Stomach (tissue), 8 donors: ENCODE measurements at regions not wholly inside any gene's neighbourhood (a gene's known extent, or its start where the extent isn't known, plus 50 kb on each side); places are given as distances from the start of the nearest gene placed in this dataset.

Experiments
- DNase-seq, 2 donors: peaks; one replicate each; pipeline versions ENCODE4 v3.0.0 to v3.0.0-alpha.2; 2013 to 2019
- H3K27ac ChIP-seq, 5 donors: fragments of 200-600 bp in 4 of 5; sonication (generic) in 4 of 5; one replicate each; pipeline ENCODE4 v1.5.1; 2013 to 2019; ENCODE audit warnings: mild to moderate bottlenecking in 1 of 5, moderate library complexity in 1 of 5
- H3K27me3 ChIP-seq, 3 donors: fragments of 200-600 bp; sonication (generic); one replicate each; pipeline ENCODE4 v1.5.1; 2017 to 2019; ENCODE audit warnings: mixed run types in 1 of 3
- H3K36me3 ChIP-seq, 4 donors: fragments of 200-600 bp; sonication (generic); 1 replicate in 3 of 4; 2 replicates in 1 of 4; pipeline ENCODE4 v1.5.1; 2016 to 2019
- H3K4me1 ChIP-seq, 4 donors: fragments of 200-600 bp; sonication (generic); one replicate each; pipeline ENCODE4 v1.5.1; 2016 to 2019
- H3K4me3 ChIP-seq, 4 donors: fragments of 200-600 bp; sonication (generic) in 3 of 4; one replicate each; pipeline ENCODE4 v1.5.1; 2016 to 2019; ENCODE audit warnings: mild to moderate bottlenecking in 1 of 4
- H3K9me3 ChIP-seq, 4 donors: fragments of 200-600 bp; sonication (generic); one replicate each; pipeline ENCODE4 v1.5.1; 2016 to 2019
- EP300 ChIP-seq: sonication (generic); formaldehyde crosslinking; IDR thresholded peaks from one replicate; pipeline ENCODE4 v1.6.1; 2017; ENCODE audit warnings: antibody characterized with exemption
- POLR2A ChIP-seq, 4 donors: fragments of 450-650 bp; IDR thresholded peaks; one replicate each; pipeline ENCODE4 v1.6.1; 2016; ENCODE audit warnings: antibody characterized with exemption in 4 of 4, control low read depth in 2 of 4, mild to moderate bottlenecking in 1 of 4, moderate library complexity in 1 of 4
- POLR2AphosphoS5 ChIP-seq, 3 donors: sonication (generic); formaldehyde crosslinking; IDR thresholded peaks; one replicate each; pipeline ENCODE4 v1.6.1; 2016; ENCODE audit warnings: antibody characterized with exemption in 3 of 3
- WGBS, 5 donors: extraction: QIAGEN DNeasy Blood & Tissue Kit in 3 of 5; methylation state at CpG; one replicate each; pipeline versions ENCODE4 v1.1.5 to v1.1.7; 2013 to 2018; 5-methylcytosine and 5-hydroxymethylcytosine counted together
- intact Hi-C: fragments of 100-400 bp; cut with DNase I; formaldehyde crosslinking; loops from one replicate; pipeline ENCODE4 v1.15.1; 2023; ENCODE audit warnings: low total_unique reads
- TF ChIP-seq, protein P1 (sequence below), 7 experiments: fragments of 450-650 bp in 4 of 7; fragments of 200-600 bp in 3 of 7; sonication (generic) in 3 of 7; IDR thresholded peaks; one replicate each; pipeline ENCODE4 v1.5.1; 2016 to 2019; ENCODE audit warnings: antibody characterized with exemption in 7 of 7, control low read depth in 2 of 7, mild to moderate bottlenecking in 1 of 7
- donor health status: healthy with polysubstance abuse.
- donor health status: Bipolar disorder and iron deficiency.
- donor health status: healthy.

DNA sequence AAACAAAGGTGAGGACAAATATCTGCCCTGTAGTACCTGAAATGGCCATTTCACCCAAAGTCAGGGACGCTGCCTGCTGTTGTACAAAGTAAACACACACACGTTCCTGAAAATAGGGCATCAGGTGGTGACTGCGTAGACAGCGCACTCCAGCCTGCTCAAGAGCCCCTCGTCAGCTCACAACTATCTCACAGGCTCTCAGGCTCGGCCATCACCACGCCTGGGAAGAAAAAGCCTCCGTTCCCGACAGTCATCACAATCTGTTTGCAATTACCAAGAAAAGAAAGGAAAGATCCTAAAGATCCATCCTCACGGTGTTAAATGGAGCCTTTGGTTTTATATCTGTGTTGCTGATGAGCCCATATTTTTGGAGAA, 230.2 kb downstream of the ZNF516 start:
- no peaks in the 10 kb centered on the region for H3K36me3 ChIP-seq
- H3K4me3 ChIP-seq, result no peak overlapping the region
- peaks cover 0 to 35% (median 14%) of the 10 kb centered on the region in 4 donors for H3K4me1 ChIP-seq
- intact Hi-C loops, result no loop called here
- no peak for TF ChIP-seq POLR2A (IDR thresholded peaks at IDR 0.05)
- TF ChIP-seq, protein P1, sequence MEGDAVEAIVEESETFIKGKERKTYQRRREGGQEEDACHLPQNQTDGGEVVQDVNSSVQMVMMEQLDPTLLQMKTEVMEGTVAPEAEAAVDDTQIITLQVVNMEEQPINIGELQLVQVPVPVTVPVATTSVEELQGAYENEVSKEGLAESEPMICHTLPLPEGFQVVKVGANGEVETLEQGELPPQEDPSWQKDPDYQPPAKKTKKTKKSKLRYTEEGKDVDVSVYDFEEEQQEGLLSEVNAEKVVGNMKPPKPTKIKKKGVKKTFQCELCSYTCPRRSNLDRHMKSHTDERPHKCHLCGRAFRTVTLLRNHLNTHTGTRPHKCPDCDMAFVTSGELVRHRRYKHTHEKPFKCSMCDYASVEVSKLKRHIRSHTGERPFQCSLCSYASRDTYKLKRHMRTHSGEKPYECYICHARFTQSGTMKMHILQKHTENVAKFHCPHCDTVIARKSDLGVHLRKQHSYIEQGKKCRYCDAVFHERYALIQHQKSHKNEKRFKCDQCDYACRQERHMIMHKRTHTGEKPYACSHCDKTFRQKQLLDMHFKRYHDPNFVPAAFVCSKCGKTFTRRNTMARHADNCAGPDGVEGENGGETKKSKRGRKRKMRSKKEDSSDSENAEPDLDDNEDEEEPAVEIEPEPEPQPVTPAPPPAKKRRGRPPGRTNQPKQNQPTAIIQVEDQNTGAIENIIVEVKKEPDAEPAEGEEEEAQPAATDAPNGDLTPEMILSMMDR (IDR thresholded peaks at IDR 0.05), result no peak
- no peak for TF ChIP-seq EP300
- TF ChIP-seq POLR2AphosphoS5 (IDR thresholded peaks at IDR 0.05), result no peak
- peaks cover 0 to under 1% (median 0%) of the 10 kb centered on the region in 3 donors for H3K27me3 ChIP-seq
- no peaks in the 10 kb centered on the region for H3K9me3 ChIP-seq
- peak overlapping the region in 3 of 5 donors; percentile 28 to 87 (median 41) for H3K27ac ChIP-seq
- DNase-seq, result no peak
- 75 to 82% (median 77%) methylated on average over 10 of the region's 10 CpGs for WGBS, 5 donors

DNA sequence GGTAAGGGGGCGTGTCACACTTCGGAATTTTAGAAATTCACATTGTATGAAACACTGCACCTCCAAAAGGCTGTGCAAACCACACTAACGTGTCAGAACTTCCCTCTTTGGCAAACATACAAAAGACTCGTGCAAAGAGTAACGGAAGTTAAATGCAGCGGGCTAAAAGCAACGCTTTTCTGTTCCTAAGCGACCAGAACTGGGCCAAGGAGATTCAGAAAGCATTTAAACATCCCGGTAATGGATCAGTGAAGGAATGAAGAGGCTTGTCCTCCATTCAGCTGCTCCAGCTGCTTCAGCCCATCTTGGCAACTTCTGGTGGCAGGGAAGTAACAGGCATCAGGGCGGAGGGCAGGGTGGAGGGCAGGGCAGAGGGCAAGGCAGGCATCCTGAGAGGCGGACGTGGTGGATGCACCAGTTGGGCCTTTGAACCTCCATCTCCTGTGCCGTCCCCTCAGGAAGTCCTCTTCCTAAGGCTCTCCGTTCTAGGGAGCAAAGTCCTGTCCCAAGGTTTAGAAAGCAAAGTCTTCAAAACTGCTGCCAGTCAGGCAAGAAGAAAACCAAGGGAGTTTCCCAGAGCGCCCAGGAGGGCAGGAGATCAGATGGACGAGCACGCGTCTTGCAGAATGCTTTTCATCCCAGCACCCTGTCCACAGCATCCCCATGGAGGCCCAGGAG, 230.7 kb downstream of the ZNF516 start:
- H3K27ac ChIP-seq, result peak overlapping the region in 3 of 5 donors; percentile 28 to 87 (median 41)
- peaks cover 0 to 6% (median 0%) of the 10 kb centered on the region in 3 donors for H3K27me3 ChIP-seq
- peak in 1 of 2 donors; percentile 57 for DNase-seq
- H3K36me3 ChIP-seq, result no peaks in the 10 kb centered on the region
- no peaks in the 10 kb centered on the region for H3K9me3 ChIP-seq
- 44 to 59% (median 47%) methylated on average over 18 of the region's 18 CpGs for whole genome bisulfite sequencing, 5 donors
- TF ChIP-seq, protein P1 (IDR thresholded peaks at IDR 0.05), result no peak
- TF ChIP-seq POLR2AphosphoS5 (IDR thresholded peaks at IDR 0.05) (no peak), POLR2A (IDR thresholded peaks at IDR 0.05) (no peak), EP300 (no peak)
- H3K4me3 ChIP-seq, result no peak overlapping the region
- peaks cover 0 to 35% (median 14%) of the 10 kb centered on the region in 4 donors for H3K4me1 ChIP-seq
- intact Hi-C loops, result no loop called here

- intact Hi-C loops, result no loop called here
- WGBS, 5 donors, result 71 to 81% (median 78%) methylated on average over 17 to 18 of the region's 18 CpGs
- TF ChIP-seq, protein P1 (IDR thresholded peaks at IDR 0.05), result no peak
- TF ChIP-seq EP300 (no peak), POLR2A (IDR thresholded peaks at IDR 0.05) (no peak), POLR2AphosphoS5 (IDR thresholded peaks at IDR 0.05) (no peak)
These were observed 231.7 kb downstream of the ZNF516 start for GRCh38 chr18:76263046-76264005.

GRCh38 chr18:76260941-76261472, 234.0 kb downstream of the ZNF516 start:
- 80 to 90% (median 85%) methylated on average over 16 of the region's 16 CpGs for WGBS, 5 donors
- TF ChIP-seq POLR2A (IDR thresholded peaks at IDR 0.05), result no peak
- no peak for TF ChIP-seq EP300
- TF ChIP-seq, protein P1 (IDR thresholded peaks at IDR 0.05), result no peak
- no peak for TF ChIP-seq POLR2AphosphoS5 (IDR thresholded peaks at IDR 0.05)
- DNase-seq, result no peak

More at GRCh38 chr18:76263046-76264005, 231.7 kb downstream of the ZNF516 start:
- H3K4me1 ChIP-seq, result peaks cover 0 to 35% (median 16%) of the 10 kb centered on the region in 4 donors
- H3K4me3 ChIP-seq, result no peak overlapping the region
- H3K27ac ChIP-seq, result peak overlapping the region in 1 of 5 donors; percentile 46
- no peaks in the 10 kb centered on the region for H3K9me3 ChIP-seq
- no peaks in the 10 kb centered on the region for H3K36me3 ChIP-seq
- DNase-seq, result peak in 1 of 2 donors; percentile 33
- peaks cover 0 to 10% (median 0%) of the 10 kb centered on the region in 3 donors for H3K27me3 ChIP-seq

More at GRCh38 chr18:76260941-76261472, 234.0 kb downstream of the ZNF516 start:
- intact Hi-C loops, result no loop called here
- Histone ChIP-seq H3K36me3 (no peaks in the 10 kb centered on the region), H3K9me3 (no peaks in the 10 kb centered on the region), H3K27me3 (peaks cover 0 to 10% (median 0%) of the 10 kb centered on the region in 3 donors), H3K4me1 (peaks cover 0 to 34% (median 16%) of the 10 kb centered on the region in 4 donors), H3K27ac (no peak overlapping the region), H3K4me3 (no peak overlapping the region)
